GM12873 (cell line): ENCODE measurements at regions not wholly inside any gene's neighbourhood (a gene's known extent, or its start where the extent isn't known, plus 50 kb on each side); places are given as distances from the start of the nearest gene placed in this dataset.

Experiments used
- TF ChIP-seq, protein P1 (sequence below): IDR thresholded peaks from 2 replicates; pipeline ENCODE4 v1.5.1; 2012; ENCODE audit warnings: low read depth, mild to moderate bottlenecking, moderate library complexity, low read length, control low read depth; ENCODE audit not compliant: insufficient read depth; ENCODE audit errors: missing control alignments

DNA sequence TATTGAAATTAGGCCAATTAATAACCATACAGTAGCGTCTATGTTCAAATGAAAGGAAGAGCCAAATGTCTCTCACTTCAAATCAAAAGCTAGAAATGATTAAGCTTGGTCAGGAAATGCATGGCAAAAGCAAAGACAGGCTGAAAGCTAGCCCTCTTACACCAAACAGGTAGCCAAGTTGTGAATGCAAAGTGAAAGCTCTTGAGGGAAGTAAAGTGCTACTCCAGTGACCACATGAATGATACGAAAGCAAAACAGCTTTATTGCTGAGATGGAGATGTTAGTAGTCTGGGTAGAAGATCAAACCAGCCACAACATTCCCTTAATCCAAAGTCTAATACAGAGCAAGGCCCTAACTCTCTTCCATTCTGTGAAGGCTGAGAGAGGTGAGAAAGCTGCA, 123.8 kb downstream of the TEX36 start:
- TF ChIP-seq, protein P1, sequence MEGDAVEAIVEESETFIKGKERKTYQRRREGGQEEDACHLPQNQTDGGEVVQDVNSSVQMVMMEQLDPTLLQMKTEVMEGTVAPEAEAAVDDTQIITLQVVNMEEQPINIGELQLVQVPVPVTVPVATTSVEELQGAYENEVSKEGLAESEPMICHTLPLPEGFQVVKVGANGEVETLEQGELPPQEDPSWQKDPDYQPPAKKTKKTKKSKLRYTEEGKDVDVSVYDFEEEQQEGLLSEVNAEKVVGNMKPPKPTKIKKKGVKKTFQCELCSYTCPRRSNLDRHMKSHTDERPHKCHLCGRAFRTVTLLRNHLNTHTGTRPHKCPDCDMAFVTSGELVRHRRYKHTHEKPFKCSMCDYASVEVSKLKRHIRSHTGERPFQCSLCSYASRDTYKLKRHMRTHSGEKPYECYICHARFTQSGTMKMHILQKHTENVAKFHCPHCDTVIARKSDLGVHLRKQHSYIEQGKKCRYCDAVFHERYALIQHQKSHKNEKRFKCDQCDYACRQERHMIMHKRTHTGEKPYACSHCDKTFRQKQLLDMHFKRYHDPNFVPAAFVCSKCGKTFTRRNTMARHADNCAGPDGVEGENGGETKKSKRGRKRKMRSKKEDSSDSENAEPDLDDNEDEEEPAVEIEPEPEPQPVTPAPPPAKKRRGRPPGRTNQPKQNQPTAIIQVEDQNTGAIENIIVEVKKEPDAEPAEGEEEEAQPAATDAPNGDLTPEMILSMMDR, result no peak

DNA sequence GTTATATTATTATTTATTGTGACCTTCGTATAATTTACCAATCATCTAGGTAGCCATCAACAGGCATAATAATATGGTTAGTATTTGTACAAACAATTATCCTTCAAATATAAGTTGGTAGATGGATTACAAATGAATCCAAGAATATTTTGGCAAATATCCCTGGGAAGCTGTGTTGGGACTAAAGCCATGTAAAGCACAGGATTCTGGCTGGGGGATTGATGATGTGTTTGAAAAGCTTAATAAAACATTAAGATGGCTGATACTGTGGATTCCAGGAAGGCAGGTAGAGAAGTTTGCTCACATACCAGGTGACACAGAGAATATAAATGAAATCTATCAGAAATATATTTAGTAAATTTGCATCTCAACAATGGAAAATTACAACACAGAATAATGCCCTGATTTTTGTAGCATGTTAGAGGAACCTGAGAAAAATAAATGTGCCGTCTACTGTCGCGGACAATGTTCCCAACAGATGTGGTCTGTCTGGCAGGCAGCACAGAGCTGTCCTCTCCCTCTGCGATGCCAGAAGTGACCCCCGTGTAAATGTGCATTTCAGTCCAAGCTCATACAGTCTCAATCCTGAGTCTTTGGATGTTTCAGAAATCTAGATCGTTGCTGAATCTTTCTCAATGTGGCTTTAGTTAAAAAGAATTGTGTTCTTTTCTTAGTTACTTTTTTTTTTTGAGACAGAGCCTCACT, 125.0 kb downstream of the TEX36 start:
- TF ChIP-seq, protein P1, result no peak

DNA sequence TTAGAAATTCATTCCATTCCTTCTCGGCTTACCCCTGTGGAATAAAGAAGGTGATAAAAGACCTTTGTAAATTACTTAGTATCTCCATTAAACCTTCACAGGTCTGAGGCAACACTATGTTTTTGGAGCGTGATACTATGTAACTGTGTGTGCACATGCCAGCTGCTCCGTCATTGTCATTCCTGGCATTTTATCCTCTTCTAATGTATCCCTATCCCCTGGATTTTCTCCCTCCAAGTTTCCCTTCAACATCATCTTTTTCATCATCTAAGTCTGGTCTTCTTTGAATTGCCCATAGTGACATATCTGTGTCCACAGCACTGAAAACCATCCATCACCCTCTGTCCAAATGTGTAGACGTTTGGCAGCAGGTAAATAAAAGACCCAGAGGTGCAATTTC, 125.7 kb downstream of the TEX36 start:
- TF ChIP-seq, protein P1, result no peak

DNA sequence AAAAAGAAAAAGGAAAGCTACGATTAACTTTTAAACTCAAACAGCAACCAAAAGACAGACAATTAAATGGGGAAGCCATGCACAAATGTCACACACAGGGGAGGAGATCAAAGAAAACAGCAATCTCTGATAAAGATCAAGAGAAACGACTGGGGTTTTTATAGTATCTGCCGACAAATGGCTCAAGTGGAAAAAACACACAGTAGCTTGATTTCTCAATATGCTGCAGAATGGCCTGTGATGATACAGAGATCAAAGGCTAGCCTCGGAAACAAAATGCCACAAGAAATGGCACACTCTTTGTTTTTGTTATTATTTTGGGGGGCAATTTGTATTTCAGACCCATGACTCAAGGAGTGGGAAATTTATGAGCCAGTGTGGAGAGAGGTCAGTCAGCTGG, 126.1 kb downstream of the TEX36 start:
- TF ChIP-seq, protein P1, result no peak

DNA sequence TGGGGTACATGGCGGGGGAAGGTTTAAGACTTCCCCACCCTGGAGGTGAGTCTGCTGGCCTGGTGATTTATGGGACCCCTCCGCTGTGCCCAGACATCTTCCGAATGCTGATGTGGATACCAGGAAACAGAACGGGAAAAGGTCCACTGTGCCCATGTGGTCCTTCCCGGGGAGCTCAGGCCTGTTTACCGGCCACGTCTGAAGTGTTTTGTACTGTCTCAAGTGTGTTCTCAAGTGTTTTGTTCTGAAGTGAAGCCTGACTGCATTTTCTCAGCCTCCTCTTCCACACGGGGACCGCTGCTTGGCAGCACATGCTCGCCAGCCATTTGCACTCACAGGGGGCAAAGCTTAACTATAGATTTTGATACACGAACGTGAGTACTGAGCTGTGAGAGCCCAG, 127.2 kb downstream of the TEX36 start:
- TF ChIP-seq, protein P1, result no peak

DNA sequence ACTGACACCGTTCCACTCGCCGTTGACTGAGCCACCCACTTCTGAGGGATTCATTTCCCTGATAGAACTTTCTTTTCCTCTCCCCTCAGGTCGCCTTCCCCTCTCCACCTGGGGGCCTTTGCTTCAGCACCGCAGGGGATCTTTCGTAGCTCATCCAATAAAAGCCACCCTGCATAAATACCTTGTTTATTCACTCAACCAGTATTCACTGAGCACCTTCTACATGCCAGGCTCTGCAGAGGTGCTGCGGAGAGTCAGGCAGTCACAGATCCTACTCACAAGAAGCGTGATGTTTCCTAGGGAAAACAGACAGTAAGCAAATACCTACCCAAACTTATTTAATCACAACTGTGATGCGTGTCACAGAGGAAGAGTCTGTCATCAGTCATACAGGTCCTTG, 127.7 kb downstream of the TEX36 start:
- TF ChIP-seq, protein P1, result no peak

DNA sequence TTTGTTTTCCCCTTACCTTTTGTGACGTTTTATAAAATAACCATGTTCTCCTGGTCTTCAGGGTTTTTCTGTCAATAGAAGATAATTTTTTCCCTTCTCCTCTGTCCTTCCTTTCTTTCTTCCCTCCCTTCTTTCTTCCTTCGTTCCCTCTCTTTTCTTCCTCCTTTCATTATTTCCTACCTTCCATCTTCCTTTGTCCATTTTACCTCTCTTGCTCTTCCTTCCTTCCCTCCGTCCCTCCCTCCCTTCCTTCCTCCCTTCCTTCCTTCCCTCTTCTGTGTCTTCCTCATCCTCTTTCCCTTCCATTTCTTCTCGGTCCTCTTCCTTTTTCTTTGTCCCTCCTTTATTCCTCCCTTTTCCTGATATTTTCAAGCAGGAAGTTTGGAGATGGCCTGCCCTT, 128.2 kb downstream of the TEX36 start:
- TF ChIP-seq, protein P1, result no peak
